ENCODE measurements at regions not wholly inside any gene's neighbourhood (a gene's known extent, or its start where the extent isn't known, plus 50 kb on each side); places are given as distances from the start of the nearest gene placed in this dataset.

GRCh38 chrY:7792431-7792830 lies 880.9 kb upstream of the AMELY start:
- TF ChIP-seq EP300 (IDR thresholded peaks at IDR 0.05), result no peak
- no peak for TF ChIP-seq POLR2A (IDR thresholded peaks at IDR 0.05)
- TF ChIP-seq, protein P1, sequence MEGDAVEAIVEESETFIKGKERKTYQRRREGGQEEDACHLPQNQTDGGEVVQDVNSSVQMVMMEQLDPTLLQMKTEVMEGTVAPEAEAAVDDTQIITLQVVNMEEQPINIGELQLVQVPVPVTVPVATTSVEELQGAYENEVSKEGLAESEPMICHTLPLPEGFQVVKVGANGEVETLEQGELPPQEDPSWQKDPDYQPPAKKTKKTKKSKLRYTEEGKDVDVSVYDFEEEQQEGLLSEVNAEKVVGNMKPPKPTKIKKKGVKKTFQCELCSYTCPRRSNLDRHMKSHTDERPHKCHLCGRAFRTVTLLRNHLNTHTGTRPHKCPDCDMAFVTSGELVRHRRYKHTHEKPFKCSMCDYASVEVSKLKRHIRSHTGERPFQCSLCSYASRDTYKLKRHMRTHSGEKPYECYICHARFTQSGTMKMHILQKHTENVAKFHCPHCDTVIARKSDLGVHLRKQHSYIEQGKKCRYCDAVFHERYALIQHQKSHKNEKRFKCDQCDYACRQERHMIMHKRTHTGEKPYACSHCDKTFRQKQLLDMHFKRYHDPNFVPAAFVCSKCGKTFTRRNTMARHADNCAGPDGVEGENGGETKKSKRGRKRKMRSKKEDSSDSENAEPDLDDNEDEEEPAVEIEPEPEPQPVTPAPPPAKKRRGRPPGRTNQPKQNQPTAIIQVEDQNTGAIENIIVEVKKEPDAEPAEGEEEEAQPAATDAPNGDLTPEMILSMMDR (IDR thresholded peaks at IDR 0.05), result no peak

Measured in upper lobe of left lung (tissue), 4 donors.